ENCODE measurements at regions not wholly inside any gene's neighbourhood (a gene's known extent, or its start where the extent isn't known, plus 50 kb on each side); places are given as distances from the start of the nearest gene placed in this dataset.

DNA sequence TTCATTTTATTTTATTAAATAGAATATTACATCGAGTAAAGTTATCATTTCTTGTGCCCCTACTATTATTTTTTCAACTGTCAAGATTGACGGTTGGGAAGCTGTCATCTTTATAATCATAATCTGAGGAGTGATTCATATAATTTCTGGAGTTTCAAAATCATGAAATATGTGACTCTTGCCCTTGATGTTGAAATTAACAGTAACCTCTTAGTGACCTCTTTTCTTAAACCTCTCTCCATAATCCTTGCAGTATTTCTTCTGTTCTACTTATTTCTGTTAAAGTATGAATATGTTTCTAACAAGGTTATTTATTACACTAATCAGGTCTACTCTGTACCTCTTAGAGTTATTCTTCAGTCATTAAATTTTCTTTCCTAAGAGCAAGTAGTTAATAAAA lies 663.8 kb downstream of the LIG4 start:
- no peak overlapping the region for H3K4me3 ChIP-seq (ENCODE audit: low read depth, low read length)
- Mint-ChIP-seq H3K27me3 (ENCODE audit: insufficient read depth, unreplicated experiment) (no peaks in the 10 kb centered on the region), H3K4me1 (ENCODE audit: low read depth, unreplicated experiment) (no peaks in the 10 kb centered on the region), H3K27ac (ENCODE audit: unreplicated experiment) (no peak overlapping the region), H3K4me3 (ENCODE audit: unreplicated experiment) (no peak overlapping the region), H3K36me3 (ENCODE audit: insufficient read depth, unreplicated experiment) (no peaks in the 10 kb centered on the region), H3K9me3 (ENCODE audit: unreplicated experiment) (no peaks in the 10 kb centered on the region)
- no peaks in the 10 kb centered on the region for H3K9me3 ChIP-seq
- DNase-seq: no peak
- intact Hi-C loops (cut with micrococcal nuclease; ENCODE audit: unreplicated experiment): loop anchor here (5.0 kb wide), 1 partner anchor 339 kb away; no protein-coding TSS in a partner anchor
- H3K27me3 ChIP-seq (replicated peaks; ENCODE audit: control insufficient read depth, insufficient read depth, low read length): no peaks in the 10 kb centered on the region
- H3K36me3 ChIP-seq (ENCODE audit: control insufficient read depth, insufficient read depth, low read length): no peaks in the 10 kb centered on the region
- BruUV-seq (replicated peaks): no TSS peak
- TF ChIP-seq, protein P1, sequence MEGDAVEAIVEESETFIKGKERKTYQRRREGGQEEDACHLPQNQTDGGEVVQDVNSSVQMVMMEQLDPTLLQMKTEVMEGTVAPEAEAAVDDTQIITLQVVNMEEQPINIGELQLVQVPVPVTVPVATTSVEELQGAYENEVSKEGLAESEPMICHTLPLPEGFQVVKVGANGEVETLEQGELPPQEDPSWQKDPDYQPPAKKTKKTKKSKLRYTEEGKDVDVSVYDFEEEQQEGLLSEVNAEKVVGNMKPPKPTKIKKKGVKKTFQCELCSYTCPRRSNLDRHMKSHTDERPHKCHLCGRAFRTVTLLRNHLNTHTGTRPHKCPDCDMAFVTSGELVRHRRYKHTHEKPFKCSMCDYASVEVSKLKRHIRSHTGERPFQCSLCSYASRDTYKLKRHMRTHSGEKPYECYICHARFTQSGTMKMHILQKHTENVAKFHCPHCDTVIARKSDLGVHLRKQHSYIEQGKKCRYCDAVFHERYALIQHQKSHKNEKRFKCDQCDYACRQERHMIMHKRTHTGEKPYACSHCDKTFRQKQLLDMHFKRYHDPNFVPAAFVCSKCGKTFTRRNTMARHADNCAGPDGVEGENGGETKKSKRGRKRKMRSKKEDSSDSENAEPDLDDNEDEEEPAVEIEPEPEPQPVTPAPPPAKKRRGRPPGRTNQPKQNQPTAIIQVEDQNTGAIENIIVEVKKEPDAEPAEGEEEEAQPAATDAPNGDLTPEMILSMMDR (IDR thresholded peaks at IDR 0.05; ENCODE audit: insufficient read depth in 1 of 2, low read depth in 1 of 2, low read length in 1 of 2, severe bottlenecking in 1 of 2, unreplicated experiment in 1 of 2): no peak
- ChIA-PET POLR2A (no interaction called here), CTCF (no interaction called here)
- H3K4me1 ChIP-seq: no peaks in the 10 kb centered on the region

DNA sequence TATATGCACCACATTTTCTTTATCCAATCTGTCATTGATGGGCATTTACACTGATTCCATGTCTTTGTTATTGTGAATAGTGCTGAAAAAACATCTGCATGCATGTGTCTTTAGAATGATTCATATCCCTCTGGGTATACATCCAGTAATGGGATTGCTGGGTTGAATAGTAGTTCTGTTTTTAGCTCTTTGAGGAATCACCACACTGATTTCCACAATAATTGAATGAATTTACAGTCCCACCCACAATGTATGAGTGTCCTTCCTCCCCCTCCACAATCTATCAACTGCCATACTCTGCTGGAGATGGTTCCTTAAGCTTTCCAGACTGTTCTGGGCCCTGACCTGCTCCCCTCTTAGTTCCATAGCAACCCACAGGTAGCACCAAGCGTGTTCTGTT lies 667.0 kb downstream of the LIG4 start:
- Mint-ChIP-seq H3K27me3 (ENCODE audit: insufficient read depth, unreplicated experiment) (no peaks in the 10 kb centered on the region), H3K27ac (ENCODE audit: unreplicated experiment) (no peak overlapping the region), H3K4me1 (ENCODE audit: low read depth, unreplicated experiment) (no peaks in the 10 kb centered on the region), H3K4me3 (ENCODE audit: unreplicated experiment) (no peak overlapping the region), H3K9me3 (ENCODE audit: unreplicated experiment) (no peaks in the 10 kb centered on the region), H3K36me3 (ENCODE audit: insufficient read depth, unreplicated experiment) (no peaks in the 10 kb centered on the region)
- BruUV-seq (replicated peaks): no TSS peak
- ChIA-PET POLR2A (no interaction called here), CTCF (no interaction called here)
- intact Hi-C loops (cut with micrococcal nuclease; ENCODE audit: unreplicated experiment): no loop called here
- no peaks in the 10 kb centered on the region for H3K36me3 ChIP-seq (ENCODE audit: control insufficient read depth, insufficient read depth, low read length)
- H3K4me1 ChIP-seq: no peaks in the 10 kb centered on the region
- H3K27me3 ChIP-seq (replicated peaks; ENCODE audit: control insufficient read depth, insufficient read depth, low read length): no peaks in the 10 kb centered on the region
- H3K4me3 ChIP-seq (ENCODE audit: low read depth, low read length): no peak overlapping the region
- H3K9me3 ChIP-seq: no peaks in the 10 kb centered on the region
- DNase-seq: no peak
- TF ChIP-seq, protein P1 (IDR thresholded peaks at IDR 0.05; ENCODE audit: insufficient read depth in 1 of 2, low read depth in 1 of 2, low read length in 1 of 2, severe bottlenecking in 1 of 2, unreplicated experiment in 1 of 2): no peak

DNA sequence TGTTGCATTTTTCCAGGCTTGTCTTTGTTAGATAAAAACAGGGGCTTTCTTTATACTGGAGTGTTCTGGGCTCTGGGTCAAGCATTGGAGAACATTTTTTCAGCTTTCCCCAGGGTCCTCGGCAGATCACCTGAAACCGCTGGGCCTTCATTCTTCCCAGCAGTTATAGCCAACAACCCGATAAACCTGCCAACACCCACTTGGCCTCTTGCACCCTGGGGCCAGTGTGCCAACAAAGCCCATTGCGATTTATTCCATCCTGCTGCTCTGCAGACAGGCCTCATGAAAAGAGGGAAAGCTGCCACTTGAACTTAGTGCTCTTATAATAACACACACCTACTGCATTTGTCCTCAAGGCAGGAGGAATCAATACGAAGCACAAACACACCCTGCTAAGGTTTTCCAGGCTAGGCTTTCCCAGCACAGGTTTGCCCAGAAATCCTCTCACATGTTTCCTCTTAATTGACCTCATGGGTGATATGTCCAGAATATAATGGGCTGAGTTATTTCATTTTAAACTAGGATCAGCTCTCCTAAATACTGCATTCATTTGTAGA lies 669.3 kb downstream of the LIG4 start:
- H3K36me3 Mint-ChIP-seq (ENCODE audit: insufficient read depth, unreplicated experiment): no peaks in the 10 kb centered on the region
- TF ChIP-seq, protein P1 (IDR thresholded peaks at IDR 0.05; ENCODE audit: insufficient read depth in 1 of 2, low read depth in 1 of 2, low read length in 1 of 2, severe bottlenecking in 1 of 2, unreplicated experiment in 1 of 2): no peak
- ChIA-PET CTCF (no interaction called here), POLR2A (no interaction called here)
- intact Hi-C loops (cut with micrococcal nuclease; ENCODE audit: unreplicated experiment): no loop called here
- no TSS peak for BruUV-seq (replicated peaks)
- H3K4me1 Mint-ChIP-seq (ENCODE audit: low read depth, unreplicated experiment): no peaks in the 10 kb centered on the region
- H3K4me3 Mint-ChIP-seq (ENCODE audit: unreplicated experiment): no peak overlapping the region
- no peaks in the 10 kb centered on the region for H3K4me1 ChIP-seq
- H3K4me3 ChIP-seq (ENCODE audit: low read depth, low read length): no peak overlapping the region
- H3K36me3 ChIP-seq (ENCODE audit: control insufficient read depth, insufficient read depth, low read length): no peaks in the 10 kb centered on the region
- no peaks in the 10 kb centered on the region for H3K27me3 Mint-ChIP-seq (ENCODE audit: insufficient read depth, unreplicated experiment)
- no peaks in the 10 kb centered on the region for H3K9me3 ChIP-seq
- H3K27me3 ChIP-seq (replicated peaks; ENCODE audit: control insufficient read depth, insufficient read depth, low read length): no peaks in the 10 kb centered on the region
- no peak for DNase-seq
- no peak overlapping the region for H3K27ac Mint-ChIP-seq (ENCODE audit: unreplicated experiment)
- H3K9me3 Mint-ChIP-seq (ENCODE audit: unreplicated experiment): no peaks in the 10 kb centered on the region
